Left lung (tissue), 4 donors: ENCODE measurements at regions not wholly inside any gene's neighbourhood (a gene's known extent, or its start where the extent isn't known, plus 50 kb on each side); places are given as distances from the start of the nearest gene placed in this dataset.

Experiments
- ATAC-seq: fragments of 200-7000 bp; cut with Tn5 transposase; one replicate; pipeline ENCODE4 v1.9.1; 2020; ENCODE audit warnings: moderate library complexity
- DNase-seq, 4 donors: peaks; one replicate each; pipeline ENCODE4 v3.0.0-alpha.2; 2013 to 2020
- H3K27ac ChIP-seq, 2 donors: fragments of 200-600 bp; sonication (generic) in 1 of 2; one replicate each; pipeline versions ENCODE4 v1.5.0 to v1.8.0; 2020 to 2021
- H3K27me3 ChIP-seq, 2 donors: fragments of 200-600 bp; sonication (generic) in 1 of 2; one replicate each; pipeline versions ENCODE4 v1.5.0 to v1.8.0; 2020 to 2021
- H3K36me3 ChIP-seq, 2 donors: fragments of 200-600 bp; sonication (generic) in 1 of 2; one replicate each; pipeline versions ENCODE4 v1.5.0 to v1.8.0; 2020 to 2021
- H3K4me1 ChIP-seq, 2 donors: fragments of 200-600 bp; one replicate each; pipeline ENCODE4 v1.8.0; 2021
- H3K4me3 ChIP-seq, 2 donors: fragments of 200-600 bp; sonication (generic) in 1 of 2; one replicate each; pipeline versions ENCODE4 v1.5.0 to v1.8.0; 2020 to 2021; ENCODE audit warnings: mild to moderate bottlenecking in 1 of 2
- H3K9me3 ChIP-seq, 2 donors: fragments of 200-600 bp; sonication (generic) in 1 of 2; one replicate each; pipeline versions ENCODE4 v1.5.0 to v1.8.0; 2020 to 2021
- CTCF ChIP-seq, 2 donors: fragments of 200-600 bp; sonication (generic) in 1 of 2; IDR thresholded peaks; one replicate each; pipeline versions ENCODE4 v1.5.0 to v1.8.0; 2021; ENCODE audit warnings: antibody characterized with exemption in 2 of 2
- intact Hi-C, 2 donors: fragments of 100-400 bp; cut with DNase I; formaldehyde crosslinking; loops; one replicate each; pipeline versions ENCODE4 v1.11.2 to v1.14.2; 2022
- donor health status: DM: no; HTN: yes; CAD: no.
- donor health status: DM: no; HTN: no; CAD: no.

GRCh38 chr1:67623906-67624305 lies 61.1 kb upstream of the GADD45A start:
- Histone ChIP-seq H3K9me3 (no peaks in the 10 kb centered on the region), H3K27me3 (no peaks in the 10 kb centered on the region), H3K27ac (no peak overlapping the region), H3K4me1 (peaks cover 0 to under 1% of the 10 kb centered on the region in 2 donors), H3K36me3 (no peaks in the 10 kb centered on the region), H3K4me3 (no peak overlapping the region)
- TF ChIP-seq CTCF (IDR thresholded peaks at IDR 0.05): no peak
- DNase-seq (no peak), ATAC-seq (no peak)
- intact Hi-C loops: no loop called here

- TF ChIP-seq CTCF (IDR thresholded peaks at IDR 0.05): no peak
- Histone ChIP-seq H3K36me3 (no peaks in the 10 kb centered on the region), H3K4me1 (no peaks in the 10 kb centered on the region), H3K9me3 (no peaks in the 10 kb centered on the region), H3K4me3 (no peak overlapping the region), H3K27me3 (no peaks in the 10 kb centered on the region), H3K27ac (no peak overlapping the region)
- ATAC-seq (no peak), DNase-seq (no peak)
- intact Hi-C loops: no loop called here
These were observed 60.3 kb upstream of the GADD45A start for GRCh38 chr1:67624680-67625079.

- no peak overlapping the region for H3K4me3 ChIP-seq
- TF ChIP-seq CTCF (IDR thresholded peaks at IDR 0.05): no peak
- intact Hi-C loops: no loop called here
- H3K27me3 ChIP-seq: no peaks in the 10 kb centered on the region
- ATAC-seq (peak; percentile 15), DNase-seq (no peak)
- no peaks in the 10 kb centered on the region for H3K4me1 ChIP-seq
- H3K9me3 ChIP-seq: no peaks in the 10 kb centered on the region
- no peaks in the 10 kb centered on the region for H3K36me3 ChIP-seq
- no peak overlapping the region for H3K27ac ChIP-seq
These were observed 58.7 kb upstream of the GADD45A start for GRCh38 chr1:67626090-67626860.

GRCh38 chr1:67626861-67627235 lies 58.2 kb upstream of the GADD45A start:
- intact Hi-C loops: no loop called here
- no peak for TF ChIP-seq CTCF (IDR thresholded peaks at IDR 0.05)
- Histone ChIP-seq H3K27me3 (no peaks in the 10 kb centered on the region), H3K27ac (no peak overlapping the region), H3K36me3 (no peaks in the 10 kb centered on the region), H3K9me3 (no peaks in the 10 kb centered on the region), H3K4me3 (no peak overlapping the region), H3K4me1 (no peaks in the 10 kb centered on the region)
- ATAC-seq (no peak), DNase-seq (no peak)

- intact Hi-C loops: no loop called here
- ATAC-seq: no peak
- H3K27ac ChIP-seq: no peak overlapping the region
These were observed 57.7 kb upstream of the GADD45A start for GRCh38 chr1:67627336-67627735.

More at GRCh38 chr1:67627336-67627735, 57.7 kb upstream of the GADD45A start:
- TF ChIP-seq CTCF (IDR thresholded peaks at IDR 0.05): no peak
- Histone ChIP-seq H3K27me3 (no peaks in the 10 kb centered on the region), H3K36me3 (no peaks in the 10 kb centered on the region), H3K4me3 (no peak overlapping the region), H3K4me1 (no peaks in the 10 kb centered on the region), H3K9me3 (no peaks in the 10 kb centered on the region)
- DNase-seq: no peak
